GM12892 (cell line): ENCODE measurements at regions not wholly inside any gene's neighbourhood (a gene's known extent, or its start where the extent isn't known, plus 50 kb on each side); places are given as distances from the start of the nearest gene placed in this dataset.

Experiments
- POLR2A ChIP-seq: IDR thresholded peaks from 2 replicates; pipeline ENCODE4 v1.6.1; 2011; ENCODE audit warnings: low read depth, low read length, control low read depth
- POLR2AphosphoS5 ChIP-seq: IDR thresholded peaks from 2 replicates; pipeline ENCODE4 v1.6.1; 2011; ENCODE audit warnings: low read depth, low read length, control low read depth
- TAF1 ChIP-seq: IDR thresholded peaks from 2 replicates; pipeline ENCODE4 v1.6.1; 2011; ENCODE audit warnings: low read depth, mild to moderate bottlenecking, control low read depth, low read length, borderline replicate concordance

GRCh38 chr13:31064636-31065035, 97.1 kb downstream of the HSPH1 start:
- TF ChIP-seq TAF1 (no peak), POLR2A (no peak), POLR2AphosphoS5 (no peak)
